ENCODE measurements at regions not wholly inside any gene's neighbourhood (a gene's known extent, or its start where the extent isn't known, plus 50 kb on each side); places are given as distances from the start of the nearest gene placed in this dataset.
"Not testable (repeated sequence)": the region's sequence is repeated elsewhere in the genome, so short reads cannot be mapped to it uniquely, and the experiment has no call there.

GRCh38 chr14:98916476-98916875 lies 355.5 kb downstream of the BCL11B start:
- DNase-seq = no peak

GRCh38 chr14:98919434-98919833 lies 352.6 kb downstream of the BCL11B start:
- DNase-seq = no peak

- not testable (repeated sequence) for DNase-seq
Observed at GRCh38 chr14:98921306-98921705, 350.7 kb downstream of the BCL11B start.

GRCh38 chr14:98923596-98923995 lies 348.4 kb downstream of the BCL11B start:
- no peak for DNase-seq

- DNase-seq = no peak
Observed at GRCh38 chr14:98924046-98924445, 348.0 kb downstream of the BCL11B start.

- no peak for DNase-seq
Observed at GRCh38 chr14:98925354-98926040, 346.5 kb downstream of the BCL11B start.

- DNase-seq = no peak
Observed at GRCh38 chr14:98926146-98926545, 345.9 kb downstream of the BCL11B start.

- DNase-seq = no peak
Observed at GRCh38 chr14:98926801-98927200, 345.2 kb downstream of the BCL11B start.

- no peak for DNase-seq
Observed at GRCh38 chr14:98927986-98928385, 344.0 kb downstream of the BCL11B start.

- no peak for DNase-seq
Observed at GRCh38 chr14:98928418-98928817, 343.6 kb downstream of the BCL11B start.

- DNase-seq = no peak
Observed at GRCh38 chr14:98931126-98931525, 340.9 kb downstream of the BCL11B start.

- no peak for DNase-seq
Observed at GRCh38 chr14:98931911-98932310, 340.1 kb downstream of the BCL11B start.

- DNase-seq = no peak
Observed at GRCh38 chr14:98932431-98933325, 339.3 kb downstream of the BCL11B start.

GRCh38 chr14:98934569-98934968 lies 337.4 kb downstream of the BCL11B start:
- not testable (repeated sequence) for DNase-seq

- DNase-seq = no peak
Observed at GRCh38 chr14:98935921-98936320, 336.1 kb downstream of the BCL11B start.

- DNase-seq = no peak
Observed at GRCh38 chr14:98937021-98937420, 335.0 kb downstream of the BCL11B start.

GRCh38 chr14:98937712-98938505 lies 334.1 kb downstream of the BCL11B start:
- no peak for DNase-seq

- DNase-seq = no peak
Observed at GRCh38 chr14:98940693-98941437, 331.1 kb downstream of the BCL11B start.

GRCh38 chr14:98941481-98941880 lies 330.5 kb downstream of the BCL11B start:
- DNase-seq = no peak

- no peak for DNase-seq
Observed at GRCh38 chr14:98943907-98944306, 328.1 kb downstream of the BCL11B start.

- no peak for DNase-seq
Observed at GRCh38 chr14:98944989-98945388, 327.0 kb downstream of the BCL11B start.
